Kidney (tissue), 13 donors: ENCODE measurements at regions not wholly inside any gene's neighbourhood (a gene's known extent, or its start where the extent isn't known, plus 50 kb on each side); places are given as distances from the start of the nearest gene placed in this dataset.

ENCODE experiments used
- DNase-seq, 5 donors: peaks; one replicate each; pipeline ENCODE4 v3.0.0-alpha.2; 2013 to 2020
- FAIRE-seq: peaks from 2 replicates; lab custom pipeline; 2012; peaks lifted over from hg19 to GRCh38; lab: Jason Lieb, UNC
- H3K27ac ChIP-seq, 2 donors: one replicate each; pipeline ENCODE4 v1.7.0; 2013; ENCODE audit warnings: low read depth in 2 of 2, low read length in 2 of 2, inconsistent platforms in 1 of 2
- H3K27me3 ChIP-seq: one replicate; pipeline ENCODE4 v1.7.1; 2013; ENCODE audit warnings: low read length, inconsistent platforms; ENCODE audit not compliant: control insufficient read depth, insufficient read depth
- H3K36me3 ChIP-seq, 3 donors: one replicate each; pipeline versions ENCODE4 v1.7.0 to v1.7.1; 2013; ENCODE audit warnings: low read length in 3 of 3, control low read depth in 1 of 3, inconsistent platforms in 1 of 3; ENCODE audit not compliant: insufficient read depth in 3 of 3, control insufficient read depth in 2 of 3
- H3K4me1 ChIP-seq, 3 donors: one replicate each; pipeline versions ENCODE4 v1.7.0 to v1.7.1; 2013; ENCODE audit warnings: low read length in 3 of 3, inconsistent platforms in 1 of 3, low read depth in 1 of 3; ENCODE audit not compliant: control insufficient read depth in 2 of 3, insufficient read depth in 2 of 3
- H3K4me3 ChIP-seq, 3 donors: one replicate each; pipeline versions ENCODE4 v1.7.0 to v1.8.1; 2013; ENCODE audit warnings: low read length in 3 of 3, control low read depth in 1 of 3, inconsistent platforms in 1 of 3
- H3K9ac ChIP-seq, 3 donors: one replicate each; pipeline versions ENCODE4 v1.7.0 to v1.7.1; 2013; ENCODE audit warnings: low read length in 3 of 3, control low read depth in 1 of 3, inconsistent platforms in 1 of 3
- H3K9me3 ChIP-seq, 3 donors: one replicate each; pipeline versions ENCODE4 v1.7.0 to v1.7.1; 2013; ENCODE audit warnings: low read length in 3 of 3, control low read depth in 1 of 3, inconsistent platforms in 1 of 3; ENCODE audit not compliant: control insufficient read depth in 2 of 3, insufficient read depth in 1 of 3
- CTCF ChIP-seq: IDR thresholded peaks from 3 replicates; pipeline ENCODE4 v1.5.1; 2012; ENCODE audit warnings: mild to moderate bottlenecking, moderate library complexity, borderline replicate concordance; ENCODE audit not compliant: insufficient read depth; ENCODE audit errors: extremely low read depth
- intact Hi-C: fragments of 100-400 bp; cut with DNase I; formaldehyde crosslinking; loops from one replicate; pipeline ENCODE4 v1.11.1; 2022
- donor health status: control.
- donor health status: control.
- donor health status: control.
- donor health status: control.
- donor health status: control.
- donor health status: DM: yes; HTN: yes; CAD: no.
- donor health status: Normal renal cell carcinoma (clear cell type).

- DNase-seq (no peak), FAIRE-seq (no peak)
- Histone ChIP-seq H3K27me3 (no peaks in the 10 kb centered on the region), H3K36me3 (no peaks in the 10 kb centered on the region), H3K4me1 (no peaks in the 10 kb centered on the region), H3K4me3 (no peak overlapping the region), H3K27ac (no peak overlapping the region), H3K9me3 (no peaks in the 10 kb centered on the region), H3K9ac (no peak overlapping the region)
- intact Hi-C loops = no loop called here
- TF ChIP-seq CTCF = no peak
Observed at GRCh38 chr16:77070683-77071082, 120.3 kb upstream of the MON1B start.

- no peaks in the 10 kb centered on the region for H3K36me3 ChIP-seq
- DNase-seq = no peak
- intact Hi-C loops = no loop called here
- TF ChIP-seq CTCF = no peak
- no peaks in the 10 kb centered on the region for H3K9me3 ChIP-seq
- no peak overlapping the region for H3K27ac ChIP-seq
- no peak overlapping the region for H3K9ac ChIP-seq
- no peak overlapping the region for H3K4me3 ChIP-seq
- no peak for FAIRE-seq
- no peaks in the 10 kb centered on the region for H3K27me3 ChIP-seq
- H3K4me1 ChIP-seq = no peaks in the 10 kb centered on the region
Observed at GRCh38 chr16:77076839-77077238, 114.2 kb upstream of the MON1B start.

- Histone ChIP-seq H3K4me1 (no peaks in the 10 kb centered on the region), H3K36me3 (no peaks in the 10 kb centered on the region), H3K27ac (no peak overlapping the region), H3K9me3 (no peaks in the 10 kb centered on the region), H3K4me3 (no peak overlapping the region), H3K27me3 (no peaks in the 10 kb centered on the region), H3K9ac (no peak overlapping the region)
- TF ChIP-seq CTCF = no peak
- DNase-seq (no peak), FAIRE-seq (no peak)
- intact Hi-C loops = no loop called here
Observed at GRCh38 chr16:77077256-77077922, 113.6 kb upstream of the MON1B start.

- no peak for TF ChIP-seq CTCF
- Histone ChIP-seq H3K36me3 (no peaks in the 10 kb centered on the region), H3K27ac (no peak overlapping the region), H3K9me3 (no peaks in the 10 kb centered on the region), H3K4me1 (no peaks in the 10 kb centered on the region), H3K9ac (no peak overlapping the region), H3K4me3 (no peak overlapping the region), H3K27me3 (no peaks in the 10 kb centered on the region)
- FAIRE-seq (no peak), DNase-seq (no peak)
- intact Hi-C loops = no loop called here
Observed at GRCh38 chr16:77085981-77086380, 105.0 kb upstream of the MON1B start.
